Upper lobe of left lung (tissue), 6 donors: ENCODE measurements at regions not wholly inside any gene's neighbourhood (a gene's known extent, or its start where the extent isn't known, plus 50 kb on each side); places are given as distances from the start of the nearest gene placed in this dataset.

Experiments
- ATAC-seq, 2 donors: fragments of 200-7000 bp; cut with Tn5 transposase; one replicate each; pipeline ENCODE4 v1.9.1; 2022; ENCODE audit warnings: mild to moderate bottlenecking in 2 of 2, moderate library complexity in 2 of 2; ENCODE audit not compliant: low FRiP score in 2 of 2
- DNase-seq, 2 donors: peaks; one replicate each; pipeline ENCODE4 v3.0.0-alpha.2; 2019 to 2020
- H3K27ac ChIP-seq, 4 donors: fragments of 200-600 bp; sonication (generic); one replicate each; pipeline ENCODE4 v1.5.1; 2016 to 2019
- H3K27me3 ChIP-seq, 4 donors: fragments of 200-600 bp; sonication (generic); one replicate each; pipeline ENCODE4 v1.5.1; 2017 to 2019
- H3K36me3 ChIP-seq, 4 donors: fragments of 200-600 bp; sonication (generic); one replicate each; pipeline ENCODE4 v1.5.1; 2016 to 2019
- H3K4me1 ChIP-seq, 4 donors: fragments of 200-600 bp; sonication (generic); one replicate each; pipeline ENCODE4 v1.5.1; 2018 to 2019
- H3K4me3 ChIP-seq, 4 donors: fragments of 200-600 bp; sonication (generic); one replicate each; pipeline ENCODE4 v1.5.1; 2017 to 2019; ENCODE audit warnings: mild to moderate bottlenecking in 2 of 4, moderate library complexity in 1 of 4
- H3K9me3 ChIP-seq, 4 donors: fragments of 200-600 bp; sonication (generic); one replicate each; pipeline ENCODE4 v1.5.1; 2018 to 2019
- CTCF ChIP-seq, 6 experiments: fragments of 450-650 bp in 4 of 6; fragments of 200-600 bp in 2 of 6; sonication (generic) in 2 of 6; IDR thresholded peaks; one replicate each; pipeline ENCODE4 v1.5.1; 2016 to 2019; ENCODE audit warnings: antibody characterized with exemption in 6 of 6
- EP300 ChIP-seq, 4 donors: sonication (generic); formaldehyde crosslinking; IDR thresholded peaks; one replicate each; pipeline ENCODE4 v1.5.1; 2017; ENCODE audit warnings: antibody characterized with exemption in 4 of 4, control low read depth in 2 of 4
- POLR2A ChIP-seq, 4 donors: fragments of 450-650 bp; IDR thresholded peaks; one replicate each; pipeline ENCODE4 v1.5.1; 2016 to 2017; ENCODE audit warnings: antibody characterized with exemption in 4 of 4, mild to moderate bottlenecking in 2 of 4
- POLR2AphosphoS5 ChIP-seq, 2 donors: sonication (generic); formaldehyde crosslinking; IDR thresholded peaks; one replicate each; pipeline ENCODE4 v1.5.1; 2017; ENCODE audit warnings: antibody characterized with exemption in 2 of 2
- WGBS, 2 donors: methylation state at CpG; one replicate each; pipeline ENCODE4 v1.1.5; 2017 to 2018; 5-methylcytosine and 5-hydroxymethylcytosine counted together
- donor health status: DM: no; HTN: no; CAD: no; lungs with moderate emphysema.
- donor health status: DM: no; HTN: yes; CAD: no; lungs with severe emphysema.

DNA sequence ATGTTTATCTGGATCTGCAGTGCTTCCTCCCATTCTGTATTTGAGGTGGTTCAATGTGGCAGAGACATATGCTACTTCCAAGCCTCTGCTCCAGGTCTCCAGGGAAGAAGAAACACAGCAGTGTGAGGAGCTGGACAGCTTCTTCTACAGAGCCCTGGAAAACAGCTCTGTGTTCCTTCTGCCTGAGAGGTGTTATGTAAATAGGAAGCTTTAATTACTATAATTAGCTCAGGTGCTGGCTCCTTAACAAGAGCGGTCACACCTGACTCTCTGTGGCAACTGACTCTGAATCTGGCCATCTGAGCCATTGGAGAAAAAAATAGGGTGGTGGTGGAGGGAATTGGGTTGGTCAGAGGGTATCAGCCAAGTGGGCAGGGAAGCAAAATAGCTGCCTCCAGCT lies 332.4 kb upstream of the BRINP1 start:
- no peak for TF ChIP-seq POLR2AphosphoS5 (IDR thresholded peaks at IDR 0.05)
- no peak for TF ChIP-seq CTCF (IDR thresholded peaks at IDR 0.05)
- TF ChIP-seq POLR2A (IDR thresholded peaks at IDR 0.05): no peak
- TF ChIP-seq EP300 (IDR thresholded peaks at IDR 0.05): no peak
- no peaks in the 10 kb centered on the region for H3K9me3 ChIP-seq
- no peaks in the 10 kb centered on the region for H3K36me3 ChIP-seq
- WGBS, 2 donors: 63 to 71% methylated on average over 1 of the region's 1 CpG
- H3K27me3 ChIP-seq: no peaks in the 10 kb centered on the region
- no peak overlapping the region for H3K27ac ChIP-seq
- peak in 1 of 2 donors; percentile 38 for ATAC-seq
- H3K4me3 ChIP-seq: no peak overlapping the region
- no peaks in the 10 kb centered on the region for H3K4me1 ChIP-seq
- DNase-seq: no peak

- no peaks in the 10 kb centered on the region for H3K27me3 ChIP-seq
- 37 to 42% methylated on average over 2 of the region's 2 CpGs for WGBS, 2 donors
- DNase-seq (no peak), ATAC-seq (no peak)
- TF ChIP-seq POLR2A (IDR thresholded peaks at IDR 0.05) (no peak), POLR2AphosphoS5 (IDR thresholded peaks at IDR 0.05) (no peak), EP300 (IDR thresholded peaks at IDR 0.05) (no peak), CTCF (IDR thresholded peaks at IDR 0.05) (no peak)
- no peaks in the 10 kb centered on the region for H3K4me1 ChIP-seq
- H3K9me3 ChIP-seq: no peaks in the 10 kb centered on the region
- no peaks in the 10 kb centered on the region for H3K36me3 ChIP-seq
- no peak overlapping the region for H3K27ac ChIP-seq
- H3K4me3 ChIP-seq: no peak overlapping the region
These were observed 329.3 kb upstream of the BRINP1 start for GRCh38 chr9:119698535-119698934.

GRCh38 chr9:119697996-119698395 lies 328.8 kb upstream of the BRINP1 start:
- TF ChIP-seq POLR2AphosphoS5 (IDR thresholded peaks at IDR 0.05) (no peak), POLR2A (IDR thresholded peaks at IDR 0.05) (no peak), CTCF (IDR thresholded peaks at IDR 0.05) (no peak), EP300 (IDR thresholded peaks at IDR 0.05) (no peak)
- H3K4me3 ChIP-seq: no peak overlapping the region
- H3K4me1 ChIP-seq: no peaks in the 10 kb centered on the region
- ATAC-seq: no peak
- H3K27ac ChIP-seq: no peak overlapping the region
- peak in 1 of 2 donors; percentile 7 for DNase-seq
- no peaks in the 10 kb centered on the region for H3K27me3 ChIP-seq
- no peaks in the 10 kb centered on the region for H3K36me3 ChIP-seq
- H3K9me3 ChIP-seq: no peaks in the 10 kb centered on the region
- WGBS, 2 donors: 20 to 26% methylated on average over 5 of the region's 5 CpGs

- ATAC-seq: no peak
- Histone ChIP-seq H3K27ac (no peak overlapping the region), H3K36me3 (no peaks in the 10 kb centered on the region), H3K27me3 (no peaks in the 10 kb centered on the region), H3K4me1 (no peaks in the 10 kb centered on the region), H3K4me3 (no peak overlapping the region), H3K9me3 (no peaks in the 10 kb centered on the region)
- TF ChIP-seq CTCF (IDR thresholded peaks at IDR 0.05): no peak
- no peak for TF ChIP-seq POLR2AphosphoS5 (IDR thresholded peaks at IDR 0.05)
- no peak for TF ChIP-seq POLR2A (IDR thresholded peaks at IDR 0.05)
- TF ChIP-seq EP300 (IDR thresholded peaks at IDR 0.05): no peak
- 21 to 24% methylated on average over 4 of the region's 4 CpGs for WGBS, 2 donors
- no peak for DNase-seq
These were observed 320.6 kb upstream of the BRINP1 start for GRCh38 chr9:119689879-119690278.

- H3K9me3 ChIP-seq: no peaks in the 10 kb centered on the region
- H3K4me3 ChIP-seq: no peak overlapping the region
- no peak for DNase-seq
- no peaks in the 10 kb centered on the region for H3K36me3 ChIP-seq
- 63 to 64% methylated on average over 3 of the region's 3 CpGs for WGBS, 2 donors
- no peaks in the 10 kb centered on the region for H3K4me1 ChIP-seq
- H3K27me3 ChIP-seq: no peaks in the 10 kb centered on the region
- TF ChIP-seq POLR2AphosphoS5 (IDR thresholded peaks at IDR 0.05) (no peak), EP300 (IDR thresholded peaks at IDR 0.05) (no peak), POLR2A (IDR thresholded peaks at IDR 0.05) (no peak), CTCF (IDR thresholded peaks at IDR 0.05) (no peak)
- no peak overlapping the region for H3K27ac ChIP-seq
- ATAC-seq: no peak
These were observed 319.3 kb upstream of the BRINP1 start for GRCh38 chr9:119688547-119688946.
